Right lobe of liver (tissue), 6 donors: ENCODE measurements at regions not wholly inside any gene's neighbourhood (a gene's known extent, or its start where the extent isn't known, plus 50 kb on each side); places are given as distances from the start of the nearest gene placed in this dataset.

ENCODE experiments used
- ATAC-seq, 4 donors: fragments of 200-7000 bp; cut with Tn5 transposase; one replicate each; pipeline ENCODE4 v1.9.1; 2020; ENCODE audit warnings: mild to moderate bottlenecking in 4 of 4, moderate library complexity in 4 of 4
- DNase-seq, 3 donors: peaks; one replicate each; pipeline ENCODE4 v3.0.0-alpha.2; 2020
- H3K27ac ChIP-seq, 3 donors: fragments of 200-600 bp; one replicate each; pipeline ENCODE4 v1.8.0; 2022
- H3K27me3 ChIP-seq, 2 donors: fragments of 200-600 bp; one replicate each; pipeline ENCODE4 v1.8.0; 2022
- H3K36me3 ChIP-seq, 4 donors: fragments of 200-600 bp; sonication (generic) in 1 of 4; one replicate each; pipeline versions ENCODE4 v1.5.1 to v1.8.0; 2017 to 2022; ENCODE audit warnings: control low read depth in 1 of 4
- H3K4me1 ChIP-seq, 4 donors: fragments of 200-600 bp; sonication (generic) in 1 of 4; one replicate each; pipeline versions ENCODE4 v1.5.1 to v1.8.0; 2017 to 2022; ENCODE audit warnings: control low read depth in 1 of 4
- H3K4me3 ChIP-seq, 3 donors: fragments of 200-600 bp; one replicate each; pipeline ENCODE4 v1.8.0; 2022
- H3K9me3 ChIP-seq, 4 donors: fragments of 200-600 bp; sonication (generic) in 1 of 4; one replicate each; pipeline versions ENCODE4 v1.5.1 to v1.8.0; 2017 to 2022; ENCODE audit warnings: control low read depth in 1 of 4
- POLR2A ChIP-seq: fragments of 450-650 bp; IDR thresholded peaks from one replicate; pipeline ENCODE4 v1.6.1; 2017; ENCODE audit warnings: antibody characterized with exemption, mild to moderate bottlenecking
- WGBS: methylation state at CpG from one replicate; pipeline ENCODE4 v1.1.6; 2018; ENCODE audit warnings: low coverage, low lambda C conversion rate; ENCODE audit not compliant: insufficient coverage; ENCODE audit errors: missing lambda C conversion rate; 5-methylcytosine and 5-hydroxymethylcytosine counted together
- intact Hi-C, 2 donors: fragments of 100-400 bp; cut with DNase I; formaldehyde crosslinking; loops; one replicate each; pipeline versions ENCODE4 v1.11.2 to v1.14.1; 2022
- TF ChIP-seq, protein P1 (sequence below), 4 donors: fragments of 200-600 bp in 3 of 4; fragments of 450-650 bp in 1 of 4; IDR thresholded peaks; one replicate each; pipeline versions ENCODE4 v1.5.1 to v1.8.0; 2016 to 2022; ENCODE audit warnings: antibody characterized with exemption in 4 of 4, mild to moderate bottlenecking in 2 of 4
- donor health status: DM: no; HTN: yes; CAD: no.
- donor health status: DM: no; HTN: no; CAD: no.
- donor health status: DM: no; HTN: no; CAD: no.
- donor health status: DM: no; HTN: yes; CAD: no.
- donor health status: DM: no; HTN: yes; CAD: no.

DNA sequence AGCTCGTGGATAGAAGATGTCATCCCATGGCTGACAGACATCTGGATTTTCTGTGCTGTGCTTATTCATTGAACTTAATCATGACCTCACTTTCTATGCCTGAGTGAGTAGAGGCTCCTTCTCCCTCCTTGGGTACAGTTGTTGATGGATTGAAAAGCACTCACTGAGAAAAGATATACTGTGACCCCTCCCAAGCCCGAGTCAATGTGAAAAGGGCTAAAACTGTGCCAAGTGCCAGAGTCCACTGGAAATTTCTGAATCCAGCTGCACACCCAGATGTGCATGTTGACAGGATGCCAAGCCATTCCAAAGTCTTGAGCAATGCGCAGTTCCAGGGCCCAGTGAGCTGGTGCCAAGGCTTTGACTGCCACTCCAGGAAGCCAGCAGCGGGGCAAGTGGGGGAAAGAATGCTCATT, 473.0 kb downstream of the NTRK2 start:
- no peak for DNase-seq

DNA sequence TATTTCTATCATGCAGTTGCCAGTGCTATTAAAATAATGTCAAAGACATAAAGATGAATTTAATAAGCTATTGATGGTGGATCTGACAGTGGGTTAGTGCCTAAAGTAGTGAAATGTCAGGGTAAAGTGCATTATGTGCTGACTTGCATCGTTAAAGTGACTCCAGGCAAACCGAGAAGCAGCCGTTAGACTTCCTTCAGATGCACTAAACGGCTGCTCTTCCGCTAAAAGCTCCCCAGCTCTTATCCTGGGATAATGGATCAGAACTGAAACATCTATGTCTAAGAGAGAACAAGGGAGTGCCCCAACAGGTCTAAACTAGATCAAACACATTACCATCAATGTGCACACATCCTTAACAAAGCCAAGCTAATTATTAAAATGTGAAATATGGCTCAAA, 468.2 kb downstream of the NTRK2 start:
- Histone ChIP-seq H3K27ac (no peak overlapping the region), H3K4me1 (no peaks in the 10 kb centered on the region), H3K9me3 (no peaks in the 10 kb centered on the region), H3K36me3 (no peaks in the 10 kb centered on the region), H3K27me3 (no peaks in the 10 kb centered on the region), H3K4me3 (no peak overlapping the region)
- DNase-seq: no peak
- no peak for ATAC-seq
- WGBS: 80% methylated on average over 5 of the region's 5 CpGs
- TF ChIP-seq, protein P1, sequence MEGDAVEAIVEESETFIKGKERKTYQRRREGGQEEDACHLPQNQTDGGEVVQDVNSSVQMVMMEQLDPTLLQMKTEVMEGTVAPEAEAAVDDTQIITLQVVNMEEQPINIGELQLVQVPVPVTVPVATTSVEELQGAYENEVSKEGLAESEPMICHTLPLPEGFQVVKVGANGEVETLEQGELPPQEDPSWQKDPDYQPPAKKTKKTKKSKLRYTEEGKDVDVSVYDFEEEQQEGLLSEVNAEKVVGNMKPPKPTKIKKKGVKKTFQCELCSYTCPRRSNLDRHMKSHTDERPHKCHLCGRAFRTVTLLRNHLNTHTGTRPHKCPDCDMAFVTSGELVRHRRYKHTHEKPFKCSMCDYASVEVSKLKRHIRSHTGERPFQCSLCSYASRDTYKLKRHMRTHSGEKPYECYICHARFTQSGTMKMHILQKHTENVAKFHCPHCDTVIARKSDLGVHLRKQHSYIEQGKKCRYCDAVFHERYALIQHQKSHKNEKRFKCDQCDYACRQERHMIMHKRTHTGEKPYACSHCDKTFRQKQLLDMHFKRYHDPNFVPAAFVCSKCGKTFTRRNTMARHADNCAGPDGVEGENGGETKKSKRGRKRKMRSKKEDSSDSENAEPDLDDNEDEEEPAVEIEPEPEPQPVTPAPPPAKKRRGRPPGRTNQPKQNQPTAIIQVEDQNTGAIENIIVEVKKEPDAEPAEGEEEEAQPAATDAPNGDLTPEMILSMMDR (IDR thresholded peaks at IDR 0.05): no peak
- TF ChIP-seq POLR2A: no peak
- intact Hi-C loops: no loop called here

More for the DNA sequence above, 473.0 kb downstream of the NTRK2 start:
- intact Hi-C loops: no loop called here
- H3K27ac ChIP-seq: no peak overlapping the region
- no peak overlapping the region for H3K4me3 ChIP-seq
- no peak for TF ChIP-seq POLR2A
- TF ChIP-seq, protein P1 (IDR thresholded peaks at IDR 0.05): no peak
- no peaks in the 10 kb centered on the region for H3K27me3 ChIP-seq
- H3K36me3 ChIP-seq: no peaks in the 10 kb centered on the region
- no peaks in the 10 kb centered on the region for H3K9me3 ChIP-seq
- no peak for ATAC-seq
- no peaks in the 10 kb centered on the region for H3K4me1 ChIP-seq
- WGBS: 41% methylated on average over 4 of the region's 4 CpGs

DNA sequence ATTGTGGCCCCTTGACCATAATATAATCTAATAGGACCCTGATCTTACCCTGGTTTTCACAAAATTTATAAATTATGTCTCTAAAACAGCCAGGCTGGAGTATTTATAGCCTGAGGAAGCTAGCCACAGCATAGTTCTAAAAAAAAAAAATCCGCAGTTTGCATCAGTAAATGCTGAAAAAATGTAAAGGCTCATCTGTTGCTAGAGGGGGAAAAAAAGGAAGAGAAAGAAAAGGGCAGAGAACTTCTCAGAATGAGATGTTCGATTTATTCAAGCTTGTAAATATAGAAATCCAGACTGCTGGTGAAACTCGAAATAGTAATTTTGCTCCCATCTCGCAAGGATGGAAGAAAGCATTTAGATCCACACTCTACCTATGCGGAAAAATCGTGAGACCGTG, 467.5 kb downstream of the NTRK2 start:
- TF ChIP-seq, protein P1 (IDR thresholded peaks at IDR 0.05): no peak
- no peak for TF ChIP-seq POLR2A
- Histone ChIP-seq H3K27ac (no peak overlapping the region), H3K9me3 (no peaks in the 10 kb centered on the region), H3K4me1 (no peaks in the 10 kb centered on the region), H3K4me3 (no peak overlapping the region), H3K27me3 (no peaks in the 10 kb centered on the region), H3K36me3 (no peaks in the 10 kb centered on the region)
- no peak for ATAC-seq
- WGBS: 71% methylated on average over 7 of the region's 7 CpGs
- DNase-seq: no peak
- intact Hi-C loops: no loop called here

DNA sequence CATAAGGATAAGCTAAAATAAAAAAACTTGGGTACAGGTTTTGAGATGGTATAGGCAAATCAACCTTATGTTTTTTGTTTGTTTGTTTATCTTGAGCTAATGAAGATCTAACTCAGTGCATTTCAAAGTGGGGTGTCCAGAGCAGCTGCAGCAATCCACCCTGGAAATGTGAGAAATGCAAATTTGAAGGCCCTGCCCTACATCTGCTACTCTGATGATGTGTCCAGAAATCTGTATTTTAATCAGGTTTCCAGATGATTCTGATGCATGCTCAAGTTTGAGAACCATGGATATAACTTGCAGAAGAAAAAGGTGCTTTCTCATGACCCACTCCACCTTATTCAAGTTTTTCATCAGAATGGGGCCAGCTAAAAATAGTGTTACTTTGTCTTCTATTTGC, 467.0 kb downstream of the NTRK2 start:
- no peaks in the 10 kb centered on the region for H3K27me3 ChIP-seq
- no peaks in the 10 kb centered on the region for H3K9me3 ChIP-seq
- H3K27ac ChIP-seq: no peak overlapping the region
- no peak overlapping the region for H3K4me3 ChIP-seq
- DNase-seq: no peak
- ATAC-seq: no peak
- no peaks in the 10 kb centered on the region for H3K4me1 ChIP-seq
- intact Hi-C loops: no loop called here
- no peaks in the 10 kb centered on the region for H3K36me3 ChIP-seq
- TF ChIP-seq, protein P1 (IDR thresholded peaks at IDR 0.05): no peak
- no peak for TF ChIP-seq POLR2A

DNA sequence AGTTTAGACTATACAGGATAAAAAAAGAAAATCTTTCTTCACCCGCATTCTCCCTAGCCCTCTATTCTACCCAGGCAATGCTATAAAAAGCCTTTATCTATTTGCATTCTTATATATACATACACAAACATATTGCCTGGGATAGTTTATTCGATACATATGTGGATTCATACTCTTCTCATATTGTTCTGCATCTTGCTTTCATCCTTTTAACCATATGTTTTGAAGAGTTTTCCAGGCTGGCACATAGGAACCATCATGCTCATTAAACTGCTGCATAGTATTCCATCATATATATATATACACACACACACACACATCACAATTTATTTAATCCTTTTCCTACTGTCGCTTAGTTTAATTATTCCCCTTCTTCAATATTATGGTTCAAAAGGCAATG, 461.2 kb downstream of the NTRK2 start:
- Histone ChIP-seq H3K27me3 (no peaks in the 10 kb centered on the region), H3K27ac (no peak overlapping the region), H3K4me3 (no peak overlapping the region), H3K4me1 (no peaks in the 10 kb centered on the region), H3K9me3 (no peaks in the 10 kb centered on the region), H3K36me3 (no peaks in the 10 kb centered on the region)
- WGBS: 64% methylated on average over 3 of the region's 3 CpGs
- ATAC-seq: no peak
- TF ChIP-seq, protein P1 (IDR thresholded peaks at IDR 0.05): no peak
- no peak for TF ChIP-seq POLR2A
- intact Hi-C loops: no loop called here
- no peak for DNase-seq
